GM19455 (cell line): ENCODE measurements at regions not wholly inside any gene's neighbourhood (a gene's known extent, or its start where the extent isn't known, plus 50 kb on each side); places are given as distances from the start of the nearest gene placed in this dataset.
"Not testable (repeated sequence)": the region's sequence is repeated elsewhere in the genome, so short reads cannot be mapped to it uniquely, and the experiment has no call there.

Experiments
- ATAC-seq: cut with Tn5 transposase; IDR thresholded peaks from one replicate; pipeline ENCODE4 v1.9.1; 2021; ENCODE audit not compliant: unreplicated experiment

DNA sequence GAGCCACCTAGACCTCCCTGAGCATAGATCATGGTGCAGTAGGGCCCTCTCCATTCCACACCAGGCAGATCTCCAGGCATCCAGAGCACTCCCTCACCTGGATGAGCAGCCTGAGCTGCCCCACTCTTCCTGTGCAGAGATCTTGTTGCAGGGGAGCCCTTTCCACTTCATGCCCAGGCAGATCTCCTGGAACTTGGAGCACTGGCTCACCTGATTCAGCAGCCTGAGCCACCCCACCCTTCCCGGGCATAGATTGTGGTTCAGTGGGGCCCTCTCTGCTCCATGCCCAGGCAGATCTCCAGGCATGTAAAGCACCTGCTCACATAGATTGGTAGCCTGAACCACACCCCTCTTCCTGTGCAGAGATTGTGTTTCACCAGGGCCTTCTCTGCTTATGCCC is 78.0 kb downstream of the SEC16B start:
- no peak for ATAC-seq

DNA sequence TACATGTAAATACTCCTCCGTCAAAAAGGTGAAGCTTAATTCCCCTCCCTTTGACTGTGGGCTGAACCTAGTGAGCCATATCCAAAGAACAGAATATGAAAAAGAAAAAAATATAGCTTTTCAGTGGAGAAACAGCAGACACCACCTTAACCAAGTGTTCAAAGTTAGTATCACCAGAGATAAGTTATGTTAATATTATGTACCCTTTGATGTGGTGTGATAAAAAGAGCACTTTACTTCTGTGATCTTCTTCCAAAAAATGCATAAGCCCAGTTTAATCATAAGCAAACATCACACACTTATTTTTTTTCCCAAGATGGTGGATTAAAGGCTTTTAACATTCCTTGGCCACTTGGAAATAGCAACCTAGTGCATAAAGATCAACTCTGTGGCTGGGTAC is 79.4 kb downstream of the SEC16B start:
- no peak for ATAC-seq

DNA sequence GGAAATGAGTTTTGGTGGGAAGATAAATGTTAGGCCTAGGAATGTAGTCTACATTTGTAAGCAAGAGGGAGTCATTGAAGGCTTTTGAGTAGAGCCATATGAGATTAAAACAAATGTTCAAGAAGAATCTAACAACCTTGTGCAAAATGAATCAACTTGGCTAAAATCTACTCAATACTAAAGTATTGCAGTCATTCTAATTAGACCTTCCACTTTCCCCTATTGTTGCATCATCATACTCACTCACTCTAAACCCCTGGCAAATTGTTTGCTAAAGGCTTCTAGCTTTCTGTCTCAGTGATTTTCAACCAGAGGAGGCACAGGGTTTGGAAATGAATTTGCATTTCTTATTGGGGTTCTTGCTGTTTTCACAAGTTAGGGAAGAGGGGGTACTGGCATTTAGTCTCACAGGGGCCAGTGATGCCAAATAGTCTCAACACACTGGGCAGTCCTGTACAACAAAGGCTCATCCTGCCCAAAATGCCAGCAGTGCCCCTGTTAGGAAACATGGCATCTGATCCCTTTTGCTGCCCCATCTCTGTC is 85.3 kb downstream of the SEC16B start:
- ATAC-seq, result no peak

DNA sequence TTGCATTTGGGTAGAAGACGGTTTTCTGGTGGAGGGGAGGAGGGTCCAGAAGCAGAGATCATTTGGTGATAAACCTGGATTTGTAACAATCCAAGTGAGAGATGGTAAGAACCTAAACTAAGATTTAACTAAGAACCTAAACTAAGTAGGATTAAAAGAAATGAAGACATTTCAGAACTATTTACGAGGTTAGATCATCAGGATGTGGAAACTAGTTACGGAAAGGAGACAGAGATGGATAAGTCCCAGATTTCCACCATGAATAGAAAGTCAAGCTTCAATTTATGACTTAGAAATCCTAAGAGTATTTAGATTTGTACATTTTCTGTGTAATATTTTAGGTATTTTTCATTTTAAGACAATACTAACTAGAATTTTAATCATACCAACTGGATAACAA is 86.3 kb downstream of the SEC16B start:
- ATAC-seq, result no peak

DNA sequence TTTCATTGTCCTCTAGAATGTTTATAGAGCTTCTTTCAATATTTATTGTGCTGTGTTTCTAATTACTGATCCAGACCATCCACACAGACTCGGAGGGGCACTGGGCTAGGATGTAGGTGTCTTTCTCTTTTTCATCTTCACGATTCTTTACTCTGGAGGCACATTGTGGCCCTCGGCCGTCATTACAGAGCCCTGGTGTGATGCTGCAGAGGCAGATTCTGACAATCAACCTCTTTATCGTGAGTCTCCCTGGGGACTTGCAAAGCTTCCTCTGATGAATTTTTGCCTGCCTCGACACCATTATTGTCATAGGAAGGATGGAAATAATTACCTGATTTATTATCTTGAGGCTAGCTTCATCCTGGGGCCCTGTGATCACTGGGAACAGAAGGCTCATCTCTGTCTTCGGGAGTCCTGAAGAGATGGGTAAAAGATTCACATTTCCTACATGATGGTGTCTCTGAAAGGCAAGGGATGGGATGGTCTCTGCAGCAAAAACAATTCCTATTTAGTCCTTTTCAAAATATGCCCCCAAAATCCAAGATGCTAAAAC is 89.4 kb downstream of the SEC16B start:
- ATAC-seq, result no peak

DNA sequence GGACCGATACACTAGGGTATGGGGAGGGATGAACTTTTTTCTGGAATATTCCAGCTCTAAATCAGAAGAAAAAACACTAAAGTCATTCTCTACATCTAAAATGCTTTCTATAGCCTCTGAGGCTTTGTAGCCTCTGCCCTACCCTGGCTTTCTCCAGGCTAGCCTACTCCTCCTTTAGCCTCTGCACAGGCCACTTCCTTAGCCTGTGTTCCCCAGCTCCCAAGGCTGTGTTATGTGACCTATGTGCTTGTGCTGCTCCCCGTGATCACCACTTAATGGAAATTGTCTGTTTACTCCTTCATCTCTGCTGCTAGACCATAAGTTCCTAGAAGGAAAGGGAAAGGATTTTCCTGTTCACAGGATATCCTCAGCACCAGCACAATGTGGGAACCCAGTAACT is 92.8 kb downstream of the SEC16B start:
- ATAC-seq, result no peak

DNA sequence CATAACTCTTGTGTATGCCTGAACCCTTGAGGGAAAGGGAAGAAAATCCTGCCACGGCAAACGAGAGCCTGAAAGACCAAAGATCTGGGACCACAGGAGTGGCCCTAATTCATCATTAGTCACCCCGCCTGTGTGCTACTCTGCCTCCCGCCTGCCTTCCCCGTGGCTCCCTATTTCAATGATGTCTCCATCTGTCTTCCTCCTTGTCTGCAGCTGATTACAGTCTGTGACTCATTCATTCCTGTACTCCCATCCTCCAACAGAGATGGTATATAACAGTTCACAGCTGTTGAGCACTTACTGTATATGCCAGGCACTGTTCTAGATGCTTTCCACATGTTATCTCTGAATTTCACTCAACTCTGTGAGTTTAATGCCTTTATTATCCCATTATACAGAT is 96.6 kb downstream of the SEC16B start:
- no peak for ATAC-seq

DNA sequence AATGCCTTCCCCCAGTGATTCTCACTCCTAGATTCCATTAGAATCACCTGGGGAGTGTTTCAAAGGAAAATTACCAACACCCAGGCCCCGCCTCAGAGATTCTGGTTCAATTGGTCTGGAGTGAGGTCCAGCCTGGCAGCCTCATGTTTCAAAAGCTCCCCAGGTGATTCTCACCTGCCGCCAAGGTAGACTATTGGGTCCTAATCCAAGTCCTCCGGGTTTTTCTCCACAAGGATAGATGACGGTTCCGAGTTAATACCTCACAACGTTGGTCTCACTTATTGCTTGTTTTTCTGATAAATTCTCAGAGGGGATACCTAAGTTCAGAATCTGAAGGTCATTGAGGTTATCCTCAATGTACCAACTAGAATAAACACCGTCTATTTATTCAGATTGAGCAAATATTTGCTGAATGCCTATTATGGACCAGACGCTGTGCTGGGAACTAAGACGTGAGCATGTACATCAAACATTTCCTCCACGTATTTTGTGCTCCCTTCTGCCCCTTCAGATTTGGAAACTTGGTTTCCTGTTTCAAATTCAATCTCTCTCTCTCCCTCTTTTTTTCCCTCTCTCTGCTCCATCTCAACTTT is 97.5 kb downstream of the SEC16B start:
- ATAC-seq, result no peak

DNA sequence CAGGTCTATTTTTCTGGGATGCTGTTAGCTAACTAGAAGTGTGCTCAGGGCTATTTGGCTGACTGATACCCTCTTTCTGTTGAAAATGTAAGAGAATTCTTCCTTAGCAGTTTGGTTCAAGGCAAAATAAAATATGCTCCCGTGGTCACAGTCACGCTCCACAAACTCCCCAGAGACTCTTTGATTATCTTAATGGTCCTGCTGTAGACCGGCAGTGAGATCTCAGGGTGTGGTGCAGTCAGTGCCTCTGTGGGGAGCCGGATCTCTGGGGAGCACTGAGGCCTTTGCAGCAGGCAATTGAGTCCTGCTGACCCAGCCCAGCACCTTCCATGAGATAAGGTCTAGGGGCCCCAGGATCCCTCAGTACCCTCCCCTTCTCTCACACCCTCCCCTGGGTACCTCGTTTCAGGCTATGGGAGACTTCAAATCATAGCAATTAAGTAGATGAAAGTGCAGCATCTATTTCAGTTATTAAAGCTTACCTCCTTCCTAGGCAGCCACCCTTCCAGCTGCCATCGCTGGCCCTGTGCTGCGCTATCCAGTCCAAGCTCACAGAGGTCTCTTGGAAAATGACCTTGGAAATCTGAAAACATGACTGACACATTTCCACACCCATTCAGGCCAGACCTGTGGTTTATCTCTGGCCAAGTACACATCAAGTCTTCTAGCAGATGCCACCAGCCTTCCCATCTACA is 98.1 kb downstream of the SEC16B start:
- no peak for ATAC-seq

DNA sequence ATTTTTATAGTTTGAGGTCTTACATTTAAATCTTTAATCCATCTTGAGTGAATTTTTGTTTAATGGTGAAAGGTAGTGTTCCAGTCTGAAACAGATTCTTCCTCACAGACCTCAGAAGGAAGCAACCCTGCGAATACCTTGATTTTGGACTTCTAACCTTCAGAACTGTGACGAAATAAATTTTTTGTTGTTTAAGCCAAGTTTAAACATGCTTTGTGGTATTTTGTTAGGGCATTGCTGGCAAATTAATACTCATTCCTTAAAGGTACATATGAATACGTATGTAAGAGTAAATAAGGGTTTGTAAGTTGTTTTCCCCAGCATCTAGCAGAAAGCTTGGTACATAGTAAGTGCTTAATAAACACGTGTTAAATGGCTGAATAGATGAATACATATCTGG is 100.3 kb downstream of the SEC16B start:
- no peak for ATAC-seq

DNA sequence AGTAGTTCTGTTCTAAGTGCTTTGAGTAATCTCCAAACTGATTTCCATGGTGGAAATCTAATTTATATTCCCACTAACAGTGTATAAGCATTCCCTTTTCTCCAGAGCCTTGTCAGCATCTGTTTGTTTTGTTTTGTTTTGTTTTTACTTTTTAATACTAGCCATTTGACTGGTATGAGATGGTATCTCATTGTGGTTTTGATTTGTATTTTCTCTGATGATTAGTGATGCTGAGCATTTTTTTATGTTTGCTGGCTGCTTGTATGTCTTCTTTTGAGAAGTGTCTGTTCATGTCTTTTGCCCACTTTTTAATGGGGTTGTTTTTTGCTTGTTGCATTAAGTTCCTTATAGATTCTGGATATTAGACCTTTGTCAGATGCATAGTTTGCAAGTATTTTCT is 100.8 kb downstream of the SEC16B start:
- ATAC-seq, result not testable (repeated sequence)

DNA sequence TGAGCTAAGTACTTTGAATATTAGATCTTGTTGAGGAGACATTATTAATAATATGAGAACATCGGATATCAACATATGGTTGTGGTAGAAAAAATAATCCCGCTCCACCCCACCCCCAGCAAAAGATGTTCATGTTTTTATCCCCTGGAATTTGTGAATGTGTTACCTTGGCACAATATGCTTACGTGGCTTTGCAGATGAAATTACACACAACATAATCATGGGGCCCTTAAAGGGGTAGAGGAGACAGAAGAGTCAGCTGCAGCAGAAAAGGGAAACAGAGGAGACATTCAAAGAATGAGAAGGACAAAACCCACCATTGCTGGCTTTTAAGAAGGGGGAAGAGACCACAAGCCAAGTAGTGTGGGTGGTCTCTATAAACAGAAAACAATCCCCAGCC is 104.1 kb downstream of the SEC16B start:
- ATAC-seq, result no peak

DNA sequence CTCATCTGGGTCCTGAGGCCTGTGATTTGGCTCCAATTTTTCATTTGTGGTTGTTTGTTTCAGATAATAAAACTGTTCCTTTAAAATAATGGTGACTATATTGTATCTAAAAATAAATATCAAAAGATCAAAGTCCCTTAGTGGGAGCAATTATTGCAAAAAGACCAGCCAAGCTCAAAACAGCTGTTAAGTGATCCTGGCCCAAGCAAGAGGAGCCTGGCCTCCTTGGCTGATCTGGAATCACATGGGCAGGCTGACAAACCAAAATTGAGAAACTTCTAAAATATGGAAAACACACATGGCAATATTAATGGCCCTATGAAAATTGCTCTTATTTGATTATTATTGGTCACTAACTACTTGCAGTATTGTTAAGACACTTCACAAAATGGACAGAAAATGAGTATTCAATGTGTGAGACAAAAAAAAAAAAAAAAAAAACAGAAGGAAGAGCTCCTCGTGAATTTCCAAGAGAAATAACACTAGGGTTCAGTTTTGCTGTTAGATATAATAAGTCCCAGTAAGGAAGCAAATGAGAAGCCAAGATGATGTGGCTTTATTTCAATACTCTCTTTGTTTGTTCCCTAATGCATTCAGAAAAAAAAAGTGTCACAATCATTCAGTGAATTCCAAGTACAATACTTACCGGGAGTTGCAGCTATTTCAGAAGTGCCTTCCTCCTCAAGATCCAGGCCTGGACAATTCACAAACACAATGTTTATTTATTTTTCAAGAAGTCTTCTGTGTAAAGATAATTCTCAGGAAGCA is 105.1 kb downstream of the SEC16B start:
- no peak for ATAC-seq

DNA sequence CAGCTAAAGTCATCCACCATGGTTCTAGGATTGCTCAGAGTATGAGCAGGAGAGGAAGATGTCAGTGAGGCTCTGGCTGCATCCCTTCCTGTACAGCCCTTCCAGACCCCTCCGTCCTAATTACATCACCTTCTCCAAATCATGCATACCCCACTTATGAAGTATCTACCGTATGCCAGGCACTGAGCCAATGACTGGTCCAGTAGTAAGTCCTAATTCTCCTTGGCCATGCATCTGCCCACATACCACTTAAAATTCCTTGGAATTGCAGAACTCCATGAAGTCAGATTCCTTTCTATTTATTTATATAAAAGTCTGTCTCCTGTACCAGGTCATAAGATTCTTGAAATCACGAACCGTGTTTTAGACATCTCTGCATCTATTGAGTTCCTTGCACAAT is 106.1 kb downstream of the SEC16B start:
- no peak for ATAC-seq

DNA sequence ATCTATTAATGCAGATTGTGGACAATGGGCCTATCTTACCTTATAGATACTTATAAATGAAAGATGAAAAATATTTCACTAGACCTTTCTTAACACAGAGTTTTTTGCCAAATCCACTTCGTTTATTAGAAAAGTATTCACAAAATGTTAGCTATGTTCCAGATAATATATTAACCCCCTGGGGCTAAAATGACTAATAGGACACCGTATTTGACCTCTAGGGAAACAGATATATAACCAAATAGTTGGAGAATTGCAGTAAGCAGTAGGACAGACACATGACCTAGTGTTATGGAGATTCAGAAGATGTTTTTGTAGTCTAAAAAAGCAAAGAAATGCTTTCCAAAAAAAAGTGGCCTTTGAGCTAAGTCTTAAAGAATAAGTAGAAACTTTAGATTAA is 106.9 kb downstream of the SEC16B start:
- ATAC-seq, result no peak

DNA sequence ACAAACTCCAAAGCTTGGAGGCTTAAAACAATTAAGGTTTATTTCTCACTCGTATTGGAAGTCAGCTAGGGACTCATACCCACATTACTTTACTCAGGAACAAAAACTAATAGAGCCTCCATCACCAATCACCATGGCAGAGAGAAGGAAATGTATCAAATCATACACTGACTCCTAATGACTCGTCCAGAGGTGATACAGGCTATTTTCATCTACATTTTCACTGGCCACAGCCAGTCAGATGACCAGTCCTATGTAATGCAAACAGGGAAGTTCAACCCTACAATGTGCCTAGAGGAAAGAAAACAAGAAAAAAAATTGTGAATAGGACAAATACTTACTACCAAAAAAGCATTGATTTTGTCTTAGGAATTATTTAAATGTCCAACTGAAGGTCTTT is 110.3 kb downstream of the SEC16B start:
- no peak for ATAC-seq

DNA sequence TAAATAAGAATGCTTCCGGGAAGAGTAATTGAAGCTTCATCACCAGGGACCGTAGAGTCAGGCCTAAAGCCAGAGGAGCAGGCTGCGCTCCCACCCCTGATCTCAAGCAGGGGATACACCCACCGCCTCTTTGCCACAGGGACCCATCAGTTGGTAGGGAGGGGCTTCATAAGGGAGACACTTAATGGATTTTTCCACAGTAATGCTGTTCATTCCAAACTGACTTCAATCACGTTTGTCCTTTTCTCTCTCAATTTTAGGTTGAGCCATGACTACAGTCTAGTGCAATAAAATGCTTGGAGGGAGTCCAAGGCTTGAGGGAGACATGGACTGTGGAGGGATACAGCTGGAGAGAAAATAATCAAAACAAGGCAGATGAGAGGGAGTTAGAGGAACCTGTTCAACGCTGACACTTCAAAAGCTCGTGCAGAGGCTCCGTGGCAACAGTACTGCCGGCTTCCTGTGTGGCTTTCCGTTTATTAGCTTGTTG is 111.5 kb downstream of the SEC16B start:
- ATAC-seq, result no peak

DNA sequence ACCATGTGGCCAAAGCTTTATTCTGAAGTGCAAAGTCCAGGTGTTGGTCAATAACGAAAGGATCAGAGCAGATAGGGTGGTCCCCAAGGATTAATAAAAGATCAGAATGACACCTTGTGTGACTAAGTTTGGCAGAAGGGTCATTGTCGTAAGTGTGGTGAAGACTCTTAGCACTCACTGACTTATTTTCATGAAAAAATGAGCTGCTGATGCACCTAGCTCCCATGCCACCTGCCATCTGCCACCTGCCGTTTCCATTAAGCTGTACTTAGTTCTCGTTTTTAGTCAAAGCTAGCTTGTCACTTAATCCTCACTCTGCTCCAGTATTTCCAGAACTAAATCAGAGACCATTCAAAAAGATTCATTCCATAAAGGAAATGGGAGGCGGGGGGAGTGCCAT is 112.6 kb downstream of the SEC16B start:
- no peak for ATAC-seq

DNA sequence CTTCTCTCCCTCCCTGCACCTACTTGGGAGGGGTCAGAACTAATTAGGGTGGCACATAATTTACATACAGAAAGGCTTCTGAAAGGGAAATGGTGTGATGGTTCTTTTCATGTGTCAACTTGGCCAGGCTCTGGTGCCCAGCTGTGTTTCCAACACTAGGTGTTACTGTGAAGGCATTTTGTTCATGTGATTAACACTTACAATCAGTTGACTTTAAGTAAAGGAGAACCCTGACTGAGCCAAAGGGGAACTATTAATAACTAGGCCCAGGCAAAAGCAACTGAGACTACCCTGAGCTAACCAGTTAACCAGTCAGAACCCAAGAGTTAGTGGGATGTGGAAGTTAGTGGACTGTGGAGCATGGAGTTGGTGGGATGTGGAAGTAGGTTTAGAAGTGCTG is 114.9 kb downstream of the SEC16B start:
- ATAC-seq, result no peak

DNA sequence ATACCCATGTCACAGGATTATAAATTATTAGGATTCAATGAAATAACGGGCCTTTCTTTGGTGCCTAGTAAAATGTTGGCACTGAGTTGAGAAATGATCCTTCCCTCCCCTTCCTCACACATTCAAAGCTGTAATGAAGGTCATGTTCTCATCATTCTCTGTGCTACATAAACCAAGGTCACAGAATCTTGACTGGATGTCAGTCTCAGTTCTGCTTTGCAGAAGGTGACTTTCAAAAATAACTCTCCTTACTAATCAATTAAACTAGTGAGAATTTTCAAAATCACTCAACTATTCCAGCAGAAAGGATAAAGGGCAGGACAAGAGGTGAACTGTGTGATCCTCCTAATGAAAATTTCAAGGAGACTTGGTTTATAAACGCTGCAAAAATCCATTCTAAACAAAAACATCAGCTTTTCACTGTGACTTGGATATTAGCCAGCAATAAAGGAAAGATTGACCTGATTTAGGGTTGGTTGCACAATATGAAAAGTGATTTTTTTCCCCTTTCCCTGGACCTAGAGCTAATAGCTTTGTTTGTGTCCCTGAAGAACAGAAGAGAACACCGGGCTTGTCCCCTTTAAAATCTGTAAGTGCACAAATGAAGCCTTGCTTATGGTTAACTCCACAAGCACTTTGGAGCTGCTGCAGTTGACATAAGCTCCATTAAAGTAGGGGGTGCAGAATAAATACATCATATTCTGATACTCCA is 120.1 kb downstream of the SEC16B start:
- ATAC-seq, result no peak

DNA sequence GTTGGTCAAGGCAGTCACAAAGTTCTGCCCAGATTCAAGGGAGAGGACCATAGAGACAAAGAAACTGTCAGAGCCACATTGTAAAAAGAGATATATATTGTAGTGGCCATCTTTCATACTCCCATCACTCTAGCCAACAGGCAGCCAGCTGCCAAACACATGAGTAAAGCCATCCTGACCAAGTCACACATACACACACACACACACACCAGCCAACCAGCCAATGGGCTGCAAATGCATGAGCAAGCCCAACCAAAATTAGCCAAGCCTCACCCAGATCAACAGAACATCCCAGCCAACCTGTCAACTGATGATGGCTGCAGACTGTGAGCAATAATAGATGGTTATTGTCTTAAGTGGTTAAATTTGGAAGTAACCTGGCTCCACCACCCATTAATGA is 120.7 kb downstream of the SEC16B start:
- ATAC-seq, result no peak
